ENCODE measurements at regions not wholly inside any gene's neighbourhood (a gene's known extent, or its start where the extent isn't known, plus 50 kb on each side); places are given as distances from the start of the nearest gene placed in this dataset.

GRCh38 chr20:21874127-21874526, 168.7 kb downstream of the PAX1 start:
- peaks cover 16 to 18% of the 10 kb centered on the region in 2 donors for H3K9me3 ChIP-seq (replicated peaks in 1 of 2; ENCODE audit: control insufficient read depth in 1 of 2, insufficient read depth in 1 of 2, low read length in 2 of 2)
- no peak overlapping the region for H2AFZ ChIP-seq (ENCODE audit: insufficient read depth, low read depth, low read length, poor library complexity, severe bottlenecking)
- Mint-ChIP-seq H3K4me3 (no peak overlapping the region), H3K36me3 (no peaks in the 10 kb centered on the region), H3K9me3 (peaks cover 2 to 11% (median 4%) of the 10 kb centered on the region in 7 donors), H3K27ac (no peak overlapping the region), H3K27me3 (ENCODE audit: low read depth in 3 of 3) (no peaks in the 10 kb centered on the region), H3K4me1 (no peaks in the 10 kb centered on the region)
- H3K4me1 ChIP-seq (ENCODE audit: control insufficient read depth in 1 of 2, insufficient read depth in 2 of 2, low read length in 2 of 2): no peaks in the 10 kb centered on the region
- no peak overlapping the region for H3K27ac ChIP-seq (ENCODE audit: low read depth in 1 of 2, low read length in 2 of 2)
- no peak overlapping the region for H3K4me3 ChIP-seq (replicated peaks in 1 of 3; ENCODE audit: low read depth in 2 of 3, low read length in 3 of 3)
- no peaks in the 10 kb centered on the region for H3K36me3 ChIP-seq (replicated peaks in 1 of 2; ENCODE audit: control insufficient read depth in 1 of 2, insufficient read depth in 2 of 2, low read length in 2 of 2)
- no peak overlapping the region for H3K4me2 ChIP-seq (replicated peaks; ENCODE audit: extremely low read depth, low read length, poor library complexity, severe bottlenecking)
- H3K27me3 ChIP-seq (ENCODE audit: control insufficient read depth in 2 of 2, insufficient read depth in 2 of 2, low read length in 2 of 2): no peaks in the 10 kb centered on the region
- H4K20me1 ChIP-seq (ENCODE audit: insufficient read depth, low read length): no peaks in the 10 kb centered on the region
- no peak overlapping the region for H3K9ac ChIP-seq (ENCODE audit: insufficient read depth, low read length, poor library complexity, severe bottlenecking)
- DNase-seq: no peak
- intact Hi-C loops (cut with micrococcal nuclease): no loop called here
- no peak for TF ChIP-seq CTCF (IDR thresholded peaks at IDR 0.05)
- H3K79me2 ChIP-seq (ENCODE audit: insufficient read depth, low read length): no peaks in the 10 kb centered on the region
- WGBS (ENCODE audit: insufficient coverage): 92% methylated on average over 2 of the region's 4 CpGs

GRCh38 chr20:21873291-21873690, 167.8 kb downstream of the PAX1 start:
- H4K20me1 ChIP-seq (ENCODE audit: insufficient read depth, low read length): no peaks in the 10 kb centered on the region
- no peaks in the 10 kb centered on the region for H3K4me1 Mint-ChIP-seq
- no peaks in the 10 kb centered on the region for H3K79me2 ChIP-seq (ENCODE audit: insufficient read depth, low read length)
- intact Hi-C loops (cut with micrococcal nuclease): no loop called here
- H3K4me2 ChIP-seq (replicated peaks; ENCODE audit: extremely low read depth, low read length, poor library complexity, severe bottlenecking): no peak overlapping the region
- H2AFZ ChIP-seq (ENCODE audit: insufficient read depth, low read depth, low read length, poor library complexity, severe bottlenecking): no peak overlapping the region
- no peaks in the 10 kb centered on the region for H3K36me3 ChIP-seq (replicated peaks in 1 of 2; ENCODE audit: control insufficient read depth in 1 of 2, insufficient read depth in 2 of 2, low read length in 2 of 2)
- no peaks in the 10 kb centered on the region for H3K4me1 ChIP-seq (ENCODE audit: control insufficient read depth in 1 of 2, insufficient read depth in 2 of 2, low read length in 2 of 2)
- H3K27me3 Mint-ChIP-seq (ENCODE audit: low read depth in 3 of 3): no peaks in the 10 kb centered on the region
- peaks cover 16 to 18% of the 10 kb centered on the region in 2 donors for H3K9me3 ChIP-seq (replicated peaks in 1 of 2; ENCODE audit: control insufficient read depth in 1 of 2, insufficient read depth in 1 of 2, low read length in 2 of 2)
- no peak overlapping the region for H3K27ac Mint-ChIP-seq
- H3K4me3 Mint-ChIP-seq: no peak overlapping the region
- no peaks in the 10 kb centered on the region for H3K36me3 Mint-ChIP-seq
- no CpG with 5 or more reads among the region's 3 CpGs for WGBS (ENCODE audit: insufficient coverage)
- no peak for DNase-seq
- TF ChIP-seq CTCF (IDR thresholded peaks at IDR 0.05): no peak
- H3K9me3 Mint-ChIP-seq: peaks cover 2 to 10% (median 4%) of the 10 kb centered on the region in 7 donors
- H3K27me3 ChIP-seq (ENCODE audit: control insufficient read depth in 2 of 2, insufficient read depth in 2 of 2, low read length in 2 of 2): no peaks in the 10 kb centered on the region
- no peak overlapping the region for H3K4me3 ChIP-seq (replicated peaks in 1 of 3; ENCODE audit: low read depth in 2 of 3, low read length in 3 of 3)
- H3K9ac ChIP-seq (ENCODE audit: insufficient read depth, low read length, poor library complexity, severe bottlenecking): no peak overlapping the region
- no peak overlapping the region for H3K27ac ChIP-seq (ENCODE audit: low read depth in 1 of 2, low read length in 2 of 2)

Data from CD14-positive monocyte (primary cell).